NCI-H748 (cell line): ENCODE measurements at regions not wholly inside any gene's neighbourhood (a gene's known extent, or its start where the extent isn't known, plus 50 kb on each side); places are given as distances from the start of the nearest gene placed in this dataset.
"Not testable (repeated sequence)": the region's sequence is repeated elsewhere in the genome, so short reads cannot be mapped to it uniquely, and the experiment has no call there.

ENCODE experiments used
- DNase-seq: peaks from one replicate; lab custom pipeline; 2025; ENCODE audit not compliant: unreplicated experiment; lab: John Stamatoyannopoulos, UW

DNA sequence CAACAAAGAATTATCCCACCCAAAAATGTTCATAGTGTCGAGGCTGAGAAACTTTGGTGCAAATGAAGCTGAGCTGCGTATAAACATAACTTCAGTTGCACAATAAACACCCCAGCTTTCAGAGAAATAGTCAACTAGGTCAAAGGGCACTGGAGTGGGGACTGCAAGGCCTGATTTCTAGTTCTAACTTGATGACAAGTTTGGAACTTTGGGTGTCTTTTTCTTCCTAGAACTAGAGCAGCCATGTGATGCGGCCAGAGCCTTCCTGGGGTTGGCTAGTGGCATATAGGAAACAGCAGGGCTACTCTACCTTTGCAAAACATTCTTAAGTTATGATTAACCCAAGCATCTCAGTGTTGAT, 298.4 kb upstream of the AMIGO2 start:
- DNase-seq: no peak

DNA sequence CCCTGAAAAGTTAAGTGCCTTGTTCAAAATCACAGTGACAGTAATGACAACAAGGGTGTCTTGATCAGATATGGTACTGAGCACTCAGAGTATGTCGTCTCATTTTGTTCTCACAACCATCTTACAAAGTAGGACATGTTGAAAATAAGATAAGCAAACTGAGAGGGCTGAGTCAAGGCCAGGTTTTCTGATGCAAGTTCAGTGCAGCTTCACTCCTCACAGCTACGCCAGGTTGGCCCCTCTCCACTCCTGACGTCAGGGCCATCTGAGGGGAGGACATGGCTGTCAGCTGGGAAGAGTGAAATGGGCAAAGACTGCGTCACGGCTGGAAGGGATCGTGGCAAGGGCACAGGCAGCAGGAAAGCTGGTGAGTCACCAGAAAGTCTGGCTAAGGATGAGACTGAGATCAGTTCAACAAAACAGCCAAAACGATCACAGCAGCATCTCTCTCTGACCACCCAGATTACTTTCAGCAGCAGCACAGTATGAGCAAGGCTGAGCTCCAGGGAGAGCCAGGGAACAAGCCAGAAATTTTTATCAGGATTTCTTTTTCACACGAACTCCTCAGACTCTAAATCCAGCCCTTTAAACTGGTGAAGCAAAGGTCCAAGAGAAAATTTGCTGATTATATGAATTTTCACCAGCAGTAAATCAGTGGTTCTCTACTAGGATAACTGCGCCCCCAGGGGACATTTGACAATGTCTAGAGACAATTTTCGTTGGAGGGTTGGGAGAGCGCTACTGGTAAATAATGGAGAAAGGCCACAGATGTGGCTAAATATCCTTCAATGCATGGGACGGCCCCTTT, 297.9 kb upstream of the AMIGO2 start:
- DNase-seq: no peak

- DNase-seq: no peak
Observed at GRCh38 chr12:47376927-47377326, 297.2 kb upstream of the AMIGO2 start.

DNA sequence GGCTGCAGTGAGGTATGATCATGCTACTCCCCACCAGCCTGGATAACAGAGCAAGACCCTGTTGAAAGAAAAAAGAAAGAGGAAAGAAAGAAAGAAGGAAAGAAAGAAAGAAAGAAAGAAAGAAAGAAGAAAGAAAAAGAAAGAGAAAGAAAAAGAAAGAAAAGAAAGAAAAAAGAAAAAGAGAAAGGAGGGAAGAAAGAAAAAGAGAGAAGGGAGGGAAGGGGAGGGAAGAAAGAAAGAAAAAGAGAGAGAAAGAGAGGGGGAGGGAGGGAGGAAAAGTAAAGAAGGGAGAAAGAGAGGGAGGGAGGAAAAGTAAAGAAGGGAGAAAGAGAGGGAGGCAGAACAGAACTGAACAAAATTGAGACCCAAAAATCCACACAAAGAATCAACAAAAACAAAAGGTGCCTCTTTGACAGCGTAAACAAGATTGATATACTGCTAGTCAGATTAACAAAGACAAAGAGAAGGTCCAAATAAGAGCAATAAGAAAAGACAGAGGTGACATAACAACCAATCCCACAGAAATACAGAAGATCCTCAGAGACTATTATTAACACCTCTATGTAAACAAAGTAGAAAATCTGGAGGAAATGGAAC, 293.9 kb upstream of the AMIGO2 start:
- DNase-seq: no peak

GRCh38 chr12:47370421-47370820, 290.7 kb upstream of the AMIGO2 start:
- peak; percentile 24 for DNase-seq

DNA sequence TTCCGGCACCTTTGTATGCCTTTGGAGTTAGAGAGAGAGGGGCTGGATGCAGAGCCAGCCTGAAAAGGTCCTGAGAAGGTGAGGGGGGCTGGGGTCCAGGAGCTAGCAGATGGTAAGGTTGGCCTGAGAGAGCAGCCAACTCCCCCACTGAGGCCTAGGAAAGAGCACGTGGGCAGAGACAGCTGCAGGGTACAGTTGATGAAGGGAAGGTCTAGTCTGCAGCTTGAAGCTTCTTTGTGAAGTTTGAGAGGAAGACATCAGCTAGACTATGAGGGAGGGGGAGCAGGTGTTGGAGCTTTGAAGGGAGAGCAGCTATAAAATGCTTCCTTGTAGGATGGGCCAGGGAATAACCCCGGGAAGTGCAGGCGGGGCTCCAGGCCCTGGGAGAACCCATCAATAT, 289.3 kb upstream of the AMIGO2 start:
- no peak for DNase-seq

DNA sequence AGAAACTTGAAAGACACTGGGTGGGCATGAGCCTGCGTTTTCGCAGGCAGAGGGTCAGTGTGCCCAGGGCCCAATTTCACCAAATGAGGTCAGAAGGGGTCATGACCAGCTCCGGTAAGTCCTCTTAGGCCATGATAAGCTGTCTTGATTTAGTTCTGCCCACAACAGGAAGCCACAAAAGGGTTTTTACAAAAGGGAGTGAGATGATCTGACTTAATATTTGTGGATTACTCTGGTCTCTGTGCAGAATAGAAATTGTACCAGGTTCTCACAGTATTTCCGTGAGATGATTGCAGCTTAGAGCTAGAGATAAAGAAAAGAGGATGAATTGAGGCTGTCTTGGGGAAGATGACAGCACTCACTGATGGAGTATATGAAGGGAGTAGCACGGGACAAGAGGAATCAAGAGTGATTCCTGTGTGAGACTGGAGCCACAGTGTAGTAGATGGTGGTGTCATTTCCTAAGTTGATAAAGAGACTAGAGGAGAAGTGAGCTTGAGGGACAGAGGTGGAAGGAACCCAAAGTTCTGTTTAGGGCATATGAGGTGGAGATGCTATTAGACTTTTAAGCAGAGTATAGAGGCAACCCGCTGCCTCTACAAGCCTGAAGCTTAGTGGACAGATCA, 288.3 kb upstream of the AMIGO2 start:
- no peak for DNase-seq

GRCh38 chr12:47366579-47366978, 286.8 kb upstream of the AMIGO2 start:
- no peak for DNase-seq

DNA sequence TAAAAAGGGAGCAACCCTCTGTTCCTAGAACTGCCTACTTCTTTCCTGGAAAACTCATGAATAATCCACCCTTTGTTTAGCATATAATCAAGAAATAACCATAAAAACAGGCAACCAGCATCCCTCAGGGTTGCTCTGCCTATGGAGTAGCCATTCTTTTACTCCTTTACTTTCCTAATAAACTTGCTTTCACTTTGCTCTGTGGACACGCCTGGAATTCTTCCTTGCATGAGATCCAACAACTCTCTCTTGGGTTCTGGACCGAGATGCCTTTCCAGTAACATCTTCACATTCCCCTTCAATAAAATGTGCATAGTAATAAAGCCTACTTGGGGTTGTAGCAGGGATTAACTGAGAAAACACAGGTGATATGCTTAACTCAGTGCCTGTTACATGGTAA, 286.4 kb upstream of the AMIGO2 start:
- DNase-seq: no peak

DNA sequence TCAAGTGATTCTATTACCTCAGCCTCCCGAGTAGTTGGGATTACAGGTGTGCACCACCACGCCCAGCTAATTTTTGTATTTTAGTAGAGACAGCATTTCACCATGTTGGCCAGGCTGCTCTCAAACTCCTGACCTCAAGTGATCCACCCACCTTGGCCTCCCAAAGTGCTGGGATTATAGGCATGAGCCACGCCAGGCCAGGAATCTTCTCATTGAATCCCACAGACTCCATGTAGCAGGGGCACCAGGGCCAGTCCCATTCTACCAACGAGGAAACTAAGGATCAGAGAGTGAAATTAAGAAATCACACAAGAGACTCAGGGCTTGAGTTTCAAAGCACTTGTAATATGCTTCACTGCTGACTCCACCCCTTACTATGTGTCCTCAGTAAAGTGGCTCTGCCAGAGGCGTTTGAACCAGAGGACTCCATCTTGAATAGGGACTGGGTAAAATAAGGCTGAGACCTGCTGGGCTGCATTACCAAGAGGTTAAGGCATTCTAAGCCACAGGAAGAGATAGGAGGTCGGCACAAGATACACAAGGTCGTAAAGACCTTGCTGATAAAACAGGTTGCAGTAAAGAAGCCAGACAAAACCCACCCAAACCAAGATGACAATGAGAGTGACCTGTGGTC, 285.8 kb upstream of the AMIGO2 start:
- not testable (repeated sequence) for DNase-seq

DNA sequence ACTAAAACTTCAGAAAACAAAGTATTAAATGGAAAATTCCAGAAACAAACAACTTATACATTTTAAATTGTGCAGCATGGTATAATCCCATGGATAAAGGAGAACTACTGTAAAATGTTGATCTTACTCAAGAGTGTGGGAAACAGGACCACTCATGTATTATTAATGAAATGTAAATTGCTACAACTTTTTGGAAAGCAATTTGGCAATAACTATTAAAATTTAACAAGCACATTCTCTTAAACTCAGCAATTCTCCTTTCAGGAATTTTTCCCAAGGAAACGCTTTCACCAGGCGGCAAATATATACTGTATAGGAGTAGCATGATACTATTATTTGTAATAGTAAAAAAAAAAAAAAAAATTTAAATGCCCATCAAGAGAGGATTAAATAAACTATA, 284.5 kb upstream of the AMIGO2 start:
- DNase-seq: no peak

- DNase-seq: no peak
Observed at GRCh38 chr12:47362126-47362705, 282.5 kb upstream of the AMIGO2 start.

DNA sequence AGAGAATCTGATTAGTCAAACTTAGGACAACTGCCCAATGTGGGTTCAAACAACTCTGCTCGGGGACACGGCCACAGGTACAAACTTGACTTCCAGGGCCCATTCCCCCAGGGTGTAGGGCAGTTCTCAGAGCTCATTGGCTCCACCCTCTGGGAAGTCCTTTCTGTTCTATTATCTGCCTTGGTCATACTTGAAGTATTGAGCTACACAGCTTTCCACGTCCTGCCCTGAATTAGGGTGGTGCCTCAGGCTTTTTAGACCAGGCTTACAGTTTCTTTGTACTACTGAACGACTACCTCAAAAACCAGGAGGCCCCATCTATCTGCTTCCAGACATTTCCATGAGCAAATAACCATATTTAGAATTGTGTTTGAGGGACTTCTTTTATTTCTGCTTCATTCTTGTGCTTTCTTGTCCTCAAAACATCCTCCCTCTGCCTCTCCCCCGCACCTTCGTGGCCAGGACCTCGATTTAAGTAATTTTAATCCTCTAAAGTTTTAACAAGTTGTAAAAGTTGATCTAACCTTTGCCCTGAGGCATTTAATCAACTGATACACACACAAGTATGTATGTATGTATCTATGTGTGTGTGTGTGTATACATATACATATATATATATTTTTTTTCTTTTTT, 281.7 kb upstream of the AMIGO2 start:
- DNase-seq: no peak

DNA sequence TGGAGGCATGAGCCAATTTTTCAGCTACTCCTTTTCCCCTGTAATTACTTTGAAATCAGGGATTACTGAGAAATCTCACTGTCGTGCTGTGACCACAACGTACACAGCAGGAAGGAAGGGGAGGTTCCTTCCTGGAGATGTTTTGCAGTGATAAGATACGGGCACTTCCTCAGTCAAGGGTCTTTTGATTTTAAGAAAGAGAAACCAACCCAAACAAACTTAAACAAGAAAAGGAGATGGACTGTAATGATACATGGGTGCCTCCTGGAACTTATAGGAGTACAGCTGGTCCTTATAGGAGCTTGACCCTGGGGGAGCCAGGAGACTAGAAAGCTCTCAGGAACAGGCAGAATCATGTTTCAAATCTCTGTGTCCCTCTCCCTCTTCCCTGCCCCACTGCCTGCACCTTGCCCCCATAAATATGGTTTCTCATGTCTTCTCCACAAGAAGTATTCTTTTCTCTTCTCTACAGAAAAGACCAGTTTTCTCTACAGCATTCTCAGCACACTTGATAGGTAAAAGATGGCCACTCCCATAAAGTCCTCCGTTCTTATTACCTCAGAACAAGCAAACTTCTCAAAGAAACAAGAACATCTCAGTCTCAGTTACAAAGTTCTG, 281.1 kb upstream of the AMIGO2 start:
- no peak for DNase-seq

- DNase-seq: no peak
Observed at GRCh38 chr12:47360093-47360480, 280.3 kb upstream of the AMIGO2 start.

DNA sequence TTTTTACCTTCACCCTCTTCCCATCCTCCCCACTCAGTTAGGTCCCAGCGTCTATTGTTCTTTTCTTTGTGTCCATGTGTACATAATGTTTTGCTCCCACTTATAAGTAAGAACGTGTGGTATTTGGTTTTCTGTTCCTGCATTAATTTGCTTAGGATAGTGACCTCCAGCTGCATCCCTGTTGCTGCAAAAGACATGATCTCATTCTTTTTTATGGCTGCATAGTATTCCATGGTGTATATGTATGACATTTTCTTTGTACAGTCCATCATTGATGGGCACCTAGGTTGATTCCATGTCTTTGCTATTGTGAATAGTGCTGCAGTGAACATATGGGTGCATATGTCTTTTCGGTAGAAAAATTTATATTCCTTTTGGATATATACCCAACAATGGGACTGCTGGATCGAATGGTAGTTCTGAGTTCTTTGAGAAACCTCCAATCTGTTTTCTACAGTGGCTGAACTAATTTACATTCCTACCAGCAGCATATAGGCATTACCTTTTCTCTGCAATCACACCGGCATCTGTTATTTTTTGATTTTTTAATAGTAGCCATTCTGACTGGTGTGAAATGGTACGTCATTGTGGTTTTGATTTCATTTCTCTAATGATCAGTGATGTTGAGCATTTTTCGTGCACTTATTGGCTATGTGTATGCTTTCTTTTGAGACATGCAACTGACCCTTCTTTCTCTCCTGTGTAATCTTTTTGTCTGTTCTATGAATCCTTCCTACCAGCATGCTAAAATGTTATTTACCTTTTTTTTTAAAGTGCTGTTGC, 279.7 kb upstream of the AMIGO2 start:
- DNase-seq: no peak

- not testable (repeated sequence) for DNase-seq
Observed at GRCh38 chr12:47357006-47357405, 277.2 kb upstream of the AMIGO2 start.

DNA sequence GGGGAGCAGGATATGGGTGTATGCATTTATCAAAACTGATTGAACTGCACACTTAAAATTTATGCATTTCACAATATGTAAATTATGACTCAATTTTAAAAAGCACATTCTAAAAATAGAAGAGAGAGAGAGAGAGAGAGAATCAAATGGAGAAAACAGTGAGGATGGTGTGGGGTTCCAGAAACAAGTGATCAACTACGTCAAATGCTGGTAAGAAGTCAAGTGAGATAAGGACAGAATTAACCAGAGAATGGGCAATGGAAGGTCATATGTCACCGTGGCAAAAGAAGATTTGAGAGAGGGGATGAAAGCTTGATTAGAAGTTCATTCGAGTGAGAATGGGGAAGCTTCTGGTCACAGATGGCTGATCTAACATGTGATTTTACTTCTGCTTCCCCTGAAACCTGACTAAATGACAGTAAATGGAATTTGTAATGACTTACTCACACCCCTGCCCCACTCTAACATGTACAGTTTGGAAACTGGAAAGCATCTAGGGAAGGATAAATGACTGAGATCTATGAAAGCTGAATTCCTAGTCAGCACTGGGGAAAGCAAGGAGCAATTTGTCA, 276.5 kb upstream of the AMIGO2 start:
- DNase-seq: no peak

DNA sequence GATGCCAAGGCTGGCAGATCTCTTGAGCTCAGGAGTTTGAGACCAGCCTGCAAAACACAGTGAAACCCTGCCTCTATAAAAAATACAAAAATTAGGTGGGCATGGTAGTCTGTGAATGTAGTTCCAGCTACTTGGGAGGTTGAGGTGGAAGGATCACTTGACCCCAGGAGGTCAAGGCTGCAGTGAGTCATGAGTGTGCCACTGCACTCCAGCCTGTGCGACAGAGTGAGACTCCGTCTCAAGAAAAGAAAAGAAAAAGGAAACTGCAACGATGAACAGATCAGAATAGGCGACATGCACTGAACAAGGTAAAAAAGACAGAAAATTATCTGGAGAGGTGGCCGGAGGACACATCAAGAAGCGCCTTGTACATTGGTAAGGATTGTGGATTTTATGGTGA, 273.7 kb upstream of the AMIGO2 start:
- no peak for DNase-seq

DNA sequence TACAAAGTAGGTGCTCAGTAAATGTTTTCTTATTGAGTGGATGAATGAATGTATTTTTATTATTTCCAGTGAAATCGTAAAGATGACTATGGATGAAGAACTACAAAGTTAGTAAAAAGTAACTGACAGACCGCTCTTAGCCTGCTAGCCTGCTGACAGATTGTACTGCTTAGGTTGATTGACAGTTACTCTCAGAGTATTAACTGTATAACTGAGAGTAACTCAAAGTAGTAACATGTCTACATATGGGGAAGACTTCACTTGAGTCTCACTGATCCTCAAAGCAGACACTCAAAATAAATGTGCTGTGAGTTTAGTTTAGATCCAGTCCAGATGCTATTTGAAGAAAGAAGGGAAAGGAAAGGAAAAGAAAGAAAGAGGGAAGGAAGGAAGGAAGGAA, 272.3 kb upstream of the AMIGO2 start:
- DNase-seq: no peak
